ENCODE measurements at regions not wholly inside any gene's neighbourhood (a gene's known extent, or its start where the extent isn't known, plus 50 kb on each side); places are given as distances from the start of the nearest gene placed in this dataset.

GRCh38 chr12:84807249-84807648, 105.3 kb downstream of the SLC6A15 start:
- no peak for DNase-seq

GRCh38 chr12:84805474-84805858, 107.1 kb downstream of the SLC6A15 start:
- DNase-seq: no peak

- DNase-seq: no peak
Measured at GRCh38 chr12:84804691-84805473, 107.7 kb downstream of the SLC6A15 start.

GRCh38 chr12:84803661-84804060, 108.9 kb downstream of the SLC6A15 start:
- DNase-seq: no peak

GRCh38 chr12:84802161-84802560, 110.4 kb downstream of the SLC6A15 start:
- DNase-seq: no peak

- DNase-seq: no peak
Measured at GRCh38 chr12:84793558-84794367, 118.8 kb downstream of the SLC6A15 start.

- no peak for DNase-seq
Measured at GRCh38 chr12:84791444-84791843, 121.2 kb downstream of the SLC6A15 start.

- DNase-seq: no peak
Measured at GRCh38 chr12:84789184-84789583, 123.4 kb downstream of the SLC6A15 start.

- no peak for DNase-seq
Measured at GRCh38 chr12:84787253-84787652, 125.3 kb downstream of the SLC6A15 start.

GRCh38 chr12:84786622-84787021, 126.0 kb downstream of the SLC6A15 start:
- DNase-seq: no peak

- no peak for DNase-seq
Measured at GRCh38 chr12:84785951-84786350, 126.6 kb downstream of the SLC6A15 start.

- DNase-seq: no peak
Measured at GRCh38 chr12:84785281-84785680, 127.3 kb downstream of the SLC6A15 start.

- no peak for DNase-seq
Measured at GRCh38 chr12:84779169-84779568, 133.4 kb downstream of the SLC6A15 start.

GRCh38 chr12:84772281-84772680, 140.3 kb downstream of the SLC6A15 start:
- no peak for DNase-seq

- DNase-seq: no peak
Measured at GRCh38 chr12:84767079-84767478, 145.5 kb downstream of the SLC6A15 start.

- DNase-seq: no peak
Measured at GRCh38 chr12:84766375-84766774, 146.2 kb downstream of the SLC6A15 start.

GRCh38 chr12:84764001-84764400, 148.6 kb downstream of the SLC6A15 start:
- no peak for DNase-seq

- DNase-seq: no peak
Measured at GRCh38 chr12:84763107-84763506, 149.5 kb downstream of the SLC6A15 start.

- no peak for DNase-seq
Measured at GRCh38 chr12:84760091-84760865, 152.3 kb downstream of the SLC6A15 start.

GRCh38 chr12:84757978-84758377, 154.6 kb downstream of the SLC6A15 start:
- DNase-seq: no peak

GRCh38 chr12:84756961-84757360, 155.6 kb downstream of the SLC6A15 start:
- DNase-seq: no peak

- DNase-seq: no peak
Measured at GRCh38 chr12:84745127-84745526, 167.5 kb downstream of the SLC6A15 start.

- no peak for DNase-seq
Measured at GRCh38 chr12:84741692-84742091, 170.9 kb downstream of the SLC6A15 start.

Data from inflammatory macrophage (primary cell).